Karpas-422 (cell line): ENCODE measurements at regions not wholly inside any gene's neighbourhood (a gene's known extent, or its start where the extent isn't known, plus 50 kb on each side); places are given as distances from the start of the nearest gene placed in this dataset. TPM values are rescaled to one million over a fixed set of nuclear protein-coding genes. Genes with fewer than 3 reads are reported as not detected.
"Not testable (repeated sequence)": the region's sequence is repeated elsewhere in the genome, so short reads cannot be mapped to it uniquely, and the experiment has no call there.

Experiments
- DNase-seq: peaks from one replicate; pipeline ENCODE4 v3.0.0-alpha.2; 2015
- H2AFZ ChIP-seq: fragments of 200-600 bp; sonication (generic); 2 replicates; pipeline ENCODE4 v1.6.1; 2014; ENCODE audit warnings: antibody characterized with exemption, low read length, mixed read lengths
- H3K27ac ChIP-seq: fragments of 200-600 bp; sonication (generic); 2 replicates; pipeline ENCODE4 v1.5.1; 2014; ENCODE audit warnings: mild to moderate bottlenecking, low read length, moderate library complexity
- H3K27me3 ChIP-seq: fragments of 200-600 bp; sonication (generic); 2 replicates; pipeline ENCODE4 v1.6.1; 2014; ENCODE audit warnings: low read length, mixed read lengths
- H3K36me3 ChIP-seq: fragments of 200-600 bp; sonication (generic); 2 replicates; pipeline ENCODE4 v1.6.1; 2014; ENCODE audit warnings: low read length, mixed read lengths; ENCODE audit not compliant: insufficient read depth
- H3K4me1 ChIP-seq: fragments of 200-600 bp; sonication (generic); 2 replicates; pipeline ENCODE4 v1.6.1; 2014; ENCODE audit warnings: mild to moderate bottlenecking, low read length, mixed read lengths
- H3K4me2 ChIP-seq: fragments of 200-600 bp; sonication (generic); 2 replicates; pipeline ENCODE4 v1.6.1; 2014; ENCODE audit warnings: low read length, low read depth, mild to moderate bottlenecking; ENCODE audit not compliant: poor library complexity, severe bottlenecking
- H3K4me3 ChIP-seq: fragments of 200-600 bp; sonication (generic); 2 replicates; pipeline ENCODE4 v1.5.1; 2014; ENCODE audit warnings: mild to moderate bottlenecking, antibody characterized with exemption, low read length, mixed read lengths
- H3K79me2 ChIP-seq: fragments of 200-600 bp; sonication (generic); 2 replicates; pipeline ENCODE4 v1.6.1; 2014; ENCODE audit warnings: mild to moderate bottlenecking, low read length, mixed read lengths
- H3K9ac ChIP-seq: fragments of 200-600 bp; sonication (generic); 2 replicates; pipeline ENCODE4 v1.6.0; 2014; ENCODE audit warnings: low read length
- H3K9me2 ChIP-seq: fragments of 200-600 bp; sonication (generic), shearing (Covaris generic); replicated peaks from 2 replicates; pipeline ENCODE4 v1.6.0; 2014; ENCODE audit warnings: mild to moderate bottlenecking, low read length, moderate library complexity; ENCODE audit not compliant: insufficient read depth
- H3K9me3 ChIP-seq: fragments of 300-700, 200-600 bp; sonication (generic); 2 replicates; pipeline ENCODE4 v1.6.1; 2014; ENCODE audit warnings: low read length, mixed read lengths
- H4K20me1 ChIP-seq: fragments of 200-600 bp; sonication (generic); 2 replicates; pipeline ENCODE4 v1.6.1; 2014; ENCODE audit warnings: mild to moderate bottlenecking, antibody characterized with exemption, low read length, low read depth; ENCODE audit not compliant: insufficient read depth
- small RNA-seq: library from RNA; depleted of rRNA; stranded (forward); fragments of <200 nt; gene quantifications from one replicate; pipeline ENCODE3, GENCODE V24; 2014

GRCh38 chr9:40883423-40884071, 244.9 kb downstream of the FOXD4L6 start:
- H3K9ac ChIP-seq, H3K27me3 ChIP-seq, H3K36me3 ChIP-seq, H3K9me2 ChIP-seq, H4K20me1 ChIP-seq, H3K79me2 ChIP-seq, DNase-seq, H3K27ac ChIP-seq, H3K4me3 ChIP-seq, H2AFZ ChIP-seq, H3K4me2 ChIP-seq, H3K4me1 ChIP-seq: not testable (repeated sequence)
- H3K9me3 ChIP-seq: peaks cover 68% of the 10 kb centered on the region

GRCh38 chr9:40873753-40874295, 254.7 kb downstream of the FOXD4L6 start:
- not testable (repeated sequence) for H3K79me2 ChIP-seq, H3K4me1 ChIP-seq, H3K4me3 ChIP-seq, H2AFZ ChIP-seq, H3K27ac ChIP-seq, H3K4me2 ChIP-seq, H3K36me3 ChIP-seq, H4K20me1 ChIP-seq, H3K9me2 ChIP-seq, H3K27me3 ChIP-seq, H3K9ac ChIP-seq
- DNase-seq: peak; percentile 26
- peaks cover 39% of the 10 kb centered on the region for H3K9me3 ChIP-seq

- not testable (repeated sequence) for H3K79me2 ChIP-seq, H3K4me1 ChIP-seq, H3K27me3 ChIP-seq, H3K9ac ChIP-seq, H2AFZ ChIP-seq, H3K9me2 ChIP-seq, H3K4me3 ChIP-seq, H3K4me2 ChIP-seq, H3K36me3 ChIP-seq, H4K20me1 ChIP-seq, H3K27ac ChIP-seq
- DNase-seq: peak; percentile 31
- peaks cover 48% of the 10 kb centered on the region for H3K9me3 ChIP-seq
Measured at GRCh38 chr9:40868437-40868836, 260.0 kb downstream of the FOXD4L6 start.

Small RNA genes in the stretch of these regions (small RNA-seq; reads per million reads assigned to genes)
- gene AL353626.2 (not detected), gene MIR1299 (not detected)
